ENCODE measurements at regions not wholly inside any gene's neighbourhood (a gene's known extent, or its start where the extent isn't known, plus 50 kb on each side); places are given as distances from the start of the nearest gene placed in this dataset.

- H3K9me3 ChIP-seq (ENCODE audit: insufficient read depth, low read depth, low read length), result no peaks in the 10 kb centered on the region
- H3F3A ChIP-seq (ENCODE audit: low read depth), result no peaks in the 10 kb centered on the region
- no peak overlapping the region for H3K4me2 ChIP-seq (ENCODE audit: low read depth, low read length, poor library complexity, severe bottlenecking)
- H3K9me2 ChIP-seq (replicated peaks; ENCODE audit: low read depth, low read length), result no peaks in the 10 kb centered on the region
- H3K4me1 ChIP-seq (ENCODE audit: insufficient read depth, low read length, poor library complexity, severe bottlenecking), result peaks cover 4% of the 10 kb centered on the region
- no peaks in the 10 kb centered on the region for H3K36me3 ChIP-seq (ENCODE audit: insufficient read depth, low read length)
- no peaks in the 10 kb centered on the region for H3K27me3 ChIP-seq (ENCODE audit: insufficient read depth, low read length, poor library complexity, severe bottlenecking)
- TF ChIP-seq EZH2phosphoT487 (IDR thresholded peaks at IDR 0.05; ENCODE audit: borderline replicate concordance) (no peak), CTCF (conservative IDR thresholded peaks at IDR 0.05; ENCODE audit: low read length) (no peak)
- H2AFZ ChIP-seq (ENCODE audit: low read length), result no peak overlapping the region
- H3K9ac ChIP-seq (ENCODE audit: low read depth, low read length, poor library complexity, severe bottlenecking), result no peak overlapping the region
- H3K79me2 ChIP-seq (ENCODE audit: insufficient read depth, low read length), result no peaks in the 10 kb centered on the region
- H3K4me3 ChIP-seq (ENCODE audit: low read length, poor library complexity, severe bottlenecking), result no peak overlapping the region
- H4K20me1 ChIP-seq (ENCODE audit: insufficient read depth, low read length, poor library complexity, severe bottlenecking), result no peaks in the 10 kb centered on the region
These were observed 189.4 kb upstream of the FGGY start for GRCh38 chr1:59107516-59107915.

GRCh38 chr1:59107916-59108315 is 189.0 kb upstream of the FGGY start:
- no peak overlapping the region for H3K9ac ChIP-seq (ENCODE audit: low read depth, low read length, poor library complexity, severe bottlenecking)
- H2AFZ ChIP-seq (ENCODE audit: low read length), result no peak overlapping the region
- no peak for TF ChIP-seq EZH2phosphoT487 (IDR thresholded peaks at IDR 0.05; ENCODE audit: borderline replicate concordance)
- no peak for TF ChIP-seq CTCF (conservative IDR thresholded peaks at IDR 0.05; ENCODE audit: low read length)
- H3K4me1 ChIP-seq (ENCODE audit: insufficient read depth, low read length, poor library complexity, severe bottlenecking), result peaks cover 4% of the 10 kb centered on the region
- H4K20me1 ChIP-seq (ENCODE audit: insufficient read depth, low read length, poor library complexity, severe bottlenecking), result no peaks in the 10 kb centered on the region
- H3K4me3 ChIP-seq (ENCODE audit: low read length, poor library complexity, severe bottlenecking), result no peak overlapping the region
- no peaks in the 10 kb centered on the region for H3K36me3 ChIP-seq (ENCODE audit: insufficient read depth, low read length)
- no peaks in the 10 kb centered on the region for H3F3A ChIP-seq (ENCODE audit: low read depth)
- H3K79me2 ChIP-seq (ENCODE audit: insufficient read depth, low read length), result no peaks in the 10 kb centered on the region
- no peak overlapping the region for H3K4me2 ChIP-seq (ENCODE audit: low read depth, low read length, poor library complexity, severe bottlenecking)
- no peaks in the 10 kb centered on the region for H3K9me3 ChIP-seq (ENCODE audit: insufficient read depth, low read depth, low read length)
- no peaks in the 10 kb centered on the region for H3K9me2 ChIP-seq (replicated peaks; ENCODE audit: low read depth, low read length)
- H3K27me3 ChIP-seq (ENCODE audit: insufficient read depth, low read length, poor library complexity, severe bottlenecking), result no peaks in the 10 kb centered on the region

- Histone ChIP-seq H3K4me2 (ENCODE audit: low read depth, low read length, poor library complexity, severe bottlenecking) (no peak overlapping the region), H3K9me3 (ENCODE audit: insufficient read depth, low read depth, low read length) (no peaks in the 10 kb centered on the region), H3K36me3 (ENCODE audit: insufficient read depth, low read length) (no peaks in the 10 kb centered on the region), H4K20me1 (ENCODE audit: insufficient read depth, low read length, poor library complexity, severe bottlenecking) (no peaks in the 10 kb centered on the region), H3K4me3 (ENCODE audit: low read length, poor library complexity, severe bottlenecking) (no peak overlapping the region), H3K9ac (ENCODE audit: low read depth, low read length, poor library complexity, severe bottlenecking) (no peak overlapping the region), H3F3A (ENCODE audit: low read depth) (no peaks in the 10 kb centered on the region), H2AFZ (ENCODE audit: low read length) (peak overlapping the region; percentile 39; the same call in 1 of the 2 replicates), H3K79me2 (ENCODE audit: insufficient read depth, low read length) (no peaks in the 10 kb centered on the region), H3K27me3 (ENCODE audit: insufficient read depth, low read length, poor library complexity, severe bottlenecking) (no peaks in the 10 kb centered on the region), H3K9me2 (replicated peaks; ENCODE audit: low read depth, low read length) (no peaks in the 10 kb centered on the region), H3K4me1 (ENCODE audit: insufficient read depth, low read length, poor library complexity, severe bottlenecking) (peaks cover 4% of the 10 kb centered on the region)
- TF ChIP-seq CTCF (conservative IDR thresholded peaks at IDR 0.05; ENCODE audit: low read length) (no peak), EZH2phosphoT487 (IDR thresholded peaks at IDR 0.05; ENCODE audit: borderline replicate concordance) (no peak)
These were observed 188.2 kb upstream of the FGGY start for GRCh38 chr1:59108481-59109317.

Measured in Loucy (cell line).